Mucosa of descending colon (tissue), 3 donors: ENCODE measurements at regions not wholly inside any gene's neighbourhood (a gene's known extent, or its start where the extent isn't known, plus 50 kb on each side); places are given as distances from the start of the nearest gene placed in this dataset.
"Not testable (repeated sequence)": the region's sequence is repeated elsewhere in the genome, so short reads cannot be mapped to it uniquely, and the experiment has no call there.

Experiments used
- ATAC-seq: fragments of 200-7000 bp; cut with Tn5 transposase; one replicate; pipeline ENCODE4 v1.9.1; 2020; ENCODE audit warnings: mild to moderate bottlenecking, moderate library complexity
- DNase-seq, 3 donors: peaks; one replicate each; pipeline ENCODE4 v3.0.0-alpha.2; 2020
- H3K36me3 ChIP-seq: fragments of 200-600 bp; one replicate; pipeline ENCODE4 v1.8.0; 2021; ENCODE audit warnings: low read depth, mild to moderate bottlenecking
- H3K4me1 ChIP-seq: fragments of 200-600 bp; one replicate; pipeline ENCODE4 v1.8.0; 2021; ENCODE audit warnings: low read depth, mild to moderate bottlenecking
- H3K4me3 ChIP-seq: fragments of 200-600 bp; one replicate; pipeline ENCODE4 v1.8.0; 2021; ENCODE audit warnings: mild to moderate bottlenecking
- H3K9me3 ChIP-seq: fragments of 200-600 bp; one replicate; pipeline ENCODE4 v1.8.0; 2021; ENCODE audit warnings: mild to moderate bottlenecking
- CTCF ChIP-seq: fragments of 200-600 bp; IDR thresholded peaks from one replicate; pipeline ENCODE4 v1.8.0; 2022; ENCODE audit warnings: antibody characterized with exemption, mild to moderate bottlenecking
- intact Hi-C, 2 donors: fragments of 100-400 bp; cut with DNase I in 1 of 2; cut with micrococcal nuclease in 1 of 2; formaldehyde crosslinking; loops; one replicate each; pipeline versions ENCODE4 v1.11.0 to v1.11.1; 2022; cut with DNase I, micrococcal nuclease
- donor health status: DM: no; HTN: no; CAD: no; lungs with moderate emphysema.
- donor health status: DM: no; HTN: no; CAD: no.
- donor health status: DM: no; HTN: yes; CAD: no.

- H3K4me3 ChIP-seq = no peak overlapping the region
- H3K4me1 ChIP-seq = no peaks in the 10 kb centered on the region
- H3K36me3 ChIP-seq = no peaks in the 10 kb centered on the region
- ATAC-seq (no peak), DNase-seq (no peak)
- no peak for TF ChIP-seq CTCF
- intact Hi-C loops = no loop called here
- peaks cover 15% of the 10 kb centered on the region for H3K9me3 ChIP-seq
Measured at GRCh38 chr2:183829931-183830330, 705.7 kb downstream of the NUP35 start.

GRCh38 chr2:183837157-183837556 is 712.9 kb downstream of the NUP35 start:
- Histone ChIP-seq H3K4me3 (no peak overlapping the region), H3K36me3 (no peaks in the 10 kb centered on the region), H3K4me1 (no peaks in the 10 kb centered on the region), H3K9me3 (peaks cover 2% of the 10 kb centered on the region)
- ATAC-seq (no peak), DNase-seq (no peak)
- no peak for TF ChIP-seq CTCF
- intact Hi-C loops = no loop called here

GRCh38 chr2:183838295-183838694 is 714.1 kb downstream of the NUP35 start:
- DNase-seq (no peak), ATAC-seq (no peak)
- Histone ChIP-seq H3K4me3 (no peak overlapping the region), H3K36me3 (no peaks in the 10 kb centered on the region), H3K9me3 (peaks cover 2% of the 10 kb centered on the region), H3K4me1 (no peaks in the 10 kb centered on the region)
- TF ChIP-seq CTCF = no peak
- intact Hi-C loops = no loop called here

GRCh38 chr2:183840061-183840584 is 715.9 kb downstream of the NUP35 start:
- no peak for TF ChIP-seq CTCF
- intact Hi-C loops = no loop called here

GRCh38 chr2:183849826-183850225 is 725.6 kb downstream of the NUP35 start:
- H3K36me3 ChIP-seq, DNase-seq, ATAC-seq, H3K9me3 ChIP-seq, intact Hi-C loops, H3K4me3 ChIP-seq, H3K4me1 ChIP-seq: not testable (repeated sequence)

More at GRCh38 chr2:183840061-183840584, 715.9 kb downstream of the NUP35 start:
- no peak for ATAC-seq
- no peak overlapping the region for H3K4me3 ChIP-seq
- H3K36me3 ChIP-seq = no peaks in the 10 kb centered on the region
- peaks cover 2% of the 10 kb centered on the region for H3K9me3 ChIP-seq
- no peaks in the 10 kb centered on the region for H3K4me1 ChIP-seq
- DNase-seq = no peak

GRCh38 chr2:183859129-183859528 is 734.9 kb downstream of the NUP35 start:
- intact Hi-C loops = no loop called here
- no peak for DNase-seq
- Histone ChIP-seq H3K4me1 (no peaks in the 10 kb centered on the region), H3K36me3 (no peaks in the 10 kb centered on the region), H3K9me3 (no peaks in the 10 kb centered on the region), H3K4me3 (no peak overlapping the region)
- no peak for ATAC-seq
- no peak for TF ChIP-seq CTCF
